ENCODE measurements at regions not wholly inside any gene's neighbourhood (a gene's known extent, or its start where the extent isn't known, plus 50 kb on each side); places are given as distances from the start of the nearest gene placed in this dataset.

- Histone ChIP-seq H3K4me3 (no peak overlapping the region), H3K36me3 (ENCODE audit: insufficient read depth in 1 of 2, low read depth in 1 of 2) (no peaks in the 10 kb centered on the region), H3K27me3 (ENCODE audit: insufficient read depth in 3 of 3, low read length in 2 of 3) (peaks cover 0 to 2% (median 0%) of the 10 kb centered on the region in 3 donors), H3K4me1 (no peaks in the 10 kb centered on the region), H3K9me3 (no peaks in the 10 kb centered on the region), H3K27ac (no peak overlapping the region)
- ATAC-seq = no peak
- 50 to 58% (median 52%) methylated on average over 10 of the region's 10 CpGs for WGBS, 3 donors
- no peak for DNase-seq
- TF ChIP-seq CTCF (IDR thresholded peaks at IDR 0.05) = no peak
- intact Hi-C loops (cut with DNase I) = no loop called here
Observed at GRCh38 chr3:103446953-103447629, 1012.3 kb downstream of the ZPLD1 start.

GRCh38 chr3:103453152-103453551 lies 1018.3 kb downstream of the ZPLD1 start:
- WGBS, 3 donors = 66 to 74% (median 71%) methylated on average over 1 of the region's 1 CpG
- no peak for DNase-seq
- Histone ChIP-seq H3K9me3 (no peaks in the 10 kb centered on the region), H3K4me1 (no peaks in the 10 kb centered on the region), H3K4me3 (no peak overlapping the region), H3K27ac (no peak overlapping the region), H3K36me3 (ENCODE audit: insufficient read depth in 1 of 2, low read depth in 1 of 2) (no peaks in the 10 kb centered on the region), H3K27me3 (ENCODE audit: insufficient read depth in 3 of 3, low read length in 2 of 3) (no peaks in the 10 kb centered on the region)
- intact Hi-C loops (cut with DNase I) = no loop called here
- no peak for ATAC-seq
- no peak for TF ChIP-seq CTCF (IDR thresholded peaks at IDR 0.05)

- Histone ChIP-seq H3K36me3 (ENCODE audit: insufficient read depth in 1 of 2, low read depth in 1 of 2) (no peaks in the 10 kb centered on the region), H3K9me3 (no peaks in the 10 kb centered on the region), H3K27ac (no peak overlapping the region), H3K27me3 (ENCODE audit: insufficient read depth in 3 of 3, low read length in 2 of 3) (no peaks in the 10 kb centered on the region), H3K4me3 (no peak overlapping the region), H3K4me1 (no peaks in the 10 kb centered on the region)
- no peak for ATAC-seq
- intact Hi-C loops (cut with DNase I) = no loop called here
- 69 to 91% (median 88%) methylated on average over 3 of the region's 3 CpGs for WGBS, 3 donors
- TF ChIP-seq CTCF (IDR thresholded peaks at IDR 0.05) = no peak
- DNase-seq = no peak
Observed at GRCh38 chr3:103459815-103460214, 1025.0 kb downstream of the ZPLD1 start.

GRCh38 chr3:103470498-103470897 lies 1035.7 kb downstream of the ZPLD1 start:
- no peak for DNase-seq
- WGBS, 3 donors = 68 to 75% (median 68%) methylated on average over 5 of the region's 5 CpGs
- Histone ChIP-seq H3K36me3 (ENCODE audit: insufficient read depth in 1 of 2, low read depth in 1 of 2) (no peaks in the 10 kb centered on the region), H3K4me1 (no peaks in the 10 kb centered on the region), H3K27ac (no peak overlapping the region), H3K4me3 (no peak overlapping the region), H3K27me3 (ENCODE audit: insufficient read depth in 3 of 3, low read length in 2 of 3) (no peaks in the 10 kb centered on the region), H3K9me3 (no peaks in the 10 kb centered on the region)
- ATAC-seq = no peak
- intact Hi-C loops (cut with DNase I) = no loop called here
- no peak for TF ChIP-seq CTCF (IDR thresholded peaks at IDR 0.05)

- no peaks in the 10 kb centered on the region for H3K9me3 ChIP-seq
- no peak overlapping the region for H3K27ac ChIP-seq
- ATAC-seq (no peak), DNase-seq (no peak)
- H3K36me3 ChIP-seq (ENCODE audit: insufficient read depth in 1 of 2, low read depth in 1 of 2) = no peaks in the 10 kb centered on the region
- no peak overlapping the region for H3K4me3 ChIP-seq
- intact Hi-C loops (cut with DNase I) = no loop called here
- no peaks in the 10 kb centered on the region for H3K4me1 ChIP-seq
- no peak for TF ChIP-seq CTCF (IDR thresholded peaks at IDR 0.05)
- no peaks in the 10 kb centered on the region for H3K27me3 ChIP-seq (ENCODE audit: insufficient read depth in 3 of 3, low read length in 2 of 3)
Observed at GRCh38 chr3:103494011-103494410, 1059.2 kb downstream of the ZPLD1 start.

All from psoas muscle (tissue), 7 donors.